ENCODE measurements at regions not wholly inside any gene's neighbourhood (a gene's known extent, or its start where the extent isn't known, plus 50 kb on each side); places are given as distances from the start of the nearest gene placed in this dataset.

DNA sequence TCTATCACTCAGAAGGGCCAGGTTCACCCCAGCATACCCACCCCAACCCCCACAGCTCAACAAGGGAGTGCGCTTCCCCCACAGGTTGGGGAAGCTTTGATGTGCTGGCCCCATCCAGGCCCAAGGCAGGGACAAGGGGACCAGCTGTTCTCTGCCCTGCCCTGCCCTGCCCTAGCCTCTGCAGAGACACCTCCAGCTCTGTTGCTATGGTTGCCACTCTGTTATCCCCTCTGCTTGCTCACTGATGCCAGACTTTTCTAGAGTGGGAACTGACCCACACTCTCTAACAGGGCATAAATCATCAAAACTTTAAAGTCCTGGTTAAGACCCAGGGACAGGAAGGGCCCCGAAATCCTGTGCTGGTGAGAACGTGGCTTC is 50.4 kb upstream of the ENPP7 start:
- intact Hi-C loops (cut with micrococcal nuclease) = no loop called here
- Mint-ChIP-seq H3K27ac (no peak overlapping the region), H3K27me3 (peaks cover 13% of the 10 kb centered on the region), H3K9me3 (no peaks in the 10 kb centered on the region), H3K36me3 (ENCODE audit: low read depth) (no peaks in the 10 kb centered on the region), H3K4me3 (no peak overlapping the region), H3K4me1 (ENCODE audit: low read depth) (no peaks in the 10 kb centered on the region)

DNA sequence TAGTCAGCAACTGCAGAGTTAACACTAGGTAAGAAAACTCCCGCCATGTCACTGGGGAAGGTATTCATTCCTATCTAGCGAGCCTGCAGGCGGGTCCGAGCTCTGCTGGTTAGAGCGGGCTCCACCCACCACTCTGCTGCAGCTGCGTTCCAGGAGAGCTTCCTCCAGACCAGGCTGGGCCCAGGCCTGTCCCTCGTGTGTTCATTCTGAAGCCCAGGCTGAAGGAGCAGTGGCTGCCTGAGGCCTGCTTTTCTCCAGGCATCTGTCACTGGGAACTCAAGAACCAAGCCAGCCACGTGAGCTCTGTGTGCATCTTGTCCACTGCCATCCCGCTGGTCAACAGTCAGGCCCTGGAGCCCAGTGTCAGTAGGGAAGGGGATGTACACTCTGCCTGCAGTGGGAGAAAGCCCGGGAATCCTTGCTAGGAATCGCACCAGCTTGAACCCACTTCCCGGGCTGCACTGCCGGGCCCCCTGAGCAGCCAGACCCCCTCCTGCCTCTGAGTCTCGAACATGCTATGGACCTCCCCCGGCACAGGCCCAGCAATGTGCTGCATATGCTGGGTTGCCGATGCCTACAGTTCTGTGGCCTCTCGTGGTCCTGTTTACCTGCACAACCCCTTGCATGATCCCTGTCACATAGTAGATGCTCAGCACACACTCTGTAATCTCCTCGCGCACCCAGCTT is 51.0 kb upstream of the ENPP7 start:
- H3K4me1 Mint-ChIP-seq (ENCODE audit: low read depth) = no peaks in the 10 kb centered on the region
- H3K36me3 Mint-ChIP-seq (ENCODE audit: low read depth) = no peaks in the 10 kb centered on the region
- intact Hi-C loops (cut with micrococcal nuclease) = no loop called here
- H3K4me3 Mint-ChIP-seq = no peak overlapping the region
- H3K27me3 Mint-ChIP-seq = peaks cover 8% of the 10 kb centered on the region
- H3K27ac Mint-ChIP-seq = no peak overlapping the region
- no peaks in the 10 kb centered on the region for H3K9me3 Mint-ChIP-seq

DNA sequence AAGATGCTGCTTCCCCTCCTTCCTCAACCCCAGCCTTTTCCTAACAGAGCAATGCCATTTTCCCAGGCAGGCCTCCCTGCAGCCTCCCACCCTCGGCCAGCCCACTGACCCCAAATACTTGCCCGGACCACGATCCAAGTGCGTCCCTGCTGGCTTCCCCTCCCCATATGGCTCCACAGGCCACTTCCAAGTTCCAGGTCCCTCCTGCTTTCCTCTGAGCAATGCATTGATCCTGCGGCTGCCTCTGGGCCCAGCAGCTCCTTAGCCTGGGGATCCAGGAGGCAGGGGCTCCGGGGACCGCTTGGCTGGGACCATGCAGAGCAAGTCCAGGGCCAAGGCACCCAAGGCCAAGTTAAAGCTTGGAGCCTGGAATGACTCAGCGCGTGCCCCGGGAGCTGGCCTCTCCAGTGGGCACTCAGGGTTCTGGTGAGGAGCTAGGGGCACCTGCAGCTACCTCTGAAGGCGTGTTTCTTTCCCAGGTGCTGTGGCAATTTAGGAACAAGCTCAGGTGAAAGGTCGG is 51.9 kb upstream of the ENPP7 start:
- intact Hi-C loops (cut with micrococcal nuclease) = no loop called here
- H3K27me3 Mint-ChIP-seq = peaks cover 5% of the 10 kb centered on the region

DNA sequence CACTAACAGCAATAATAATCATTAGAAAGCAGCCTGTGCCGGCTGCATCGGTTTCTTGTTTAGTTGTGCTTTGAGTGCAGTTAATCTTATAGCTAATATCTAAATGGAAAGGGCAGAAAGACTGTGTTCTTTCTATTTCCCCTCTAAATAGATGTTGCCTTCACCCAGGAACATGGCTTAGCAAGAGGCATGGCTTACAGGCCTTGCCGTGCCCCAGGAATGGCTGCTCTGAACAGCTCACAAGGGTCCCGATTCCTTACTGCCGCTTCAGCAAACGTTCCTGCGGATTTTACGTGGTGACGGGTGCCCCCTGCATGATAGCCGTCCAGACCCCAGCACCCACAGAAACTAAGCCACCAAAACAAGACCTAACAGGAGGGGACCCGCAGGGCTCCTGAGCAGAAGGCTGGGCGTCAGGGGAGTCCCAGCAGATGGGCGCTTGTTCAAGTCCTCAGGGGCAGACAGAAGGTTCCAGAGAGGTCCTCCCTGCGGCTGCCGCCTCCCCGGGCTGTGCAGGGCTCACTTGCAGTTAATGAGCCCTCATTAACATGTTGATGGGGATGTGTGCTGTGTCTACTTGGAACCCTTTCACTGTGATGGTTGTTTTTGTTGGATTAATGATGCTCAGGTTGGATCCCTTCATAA is 52.5 kb upstream of the ENPP7 start:
- Mint-ChIP-seq H3K27ac (no peak overlapping the region), H3K36me3 (ENCODE audit: low read depth) (no peaks in the 10 kb centered on the region)

More for the DNA sequence above, 51.9 kb upstream of the ENPP7 start:
- Mint-ChIP-seq H3K9me3 (peaks cover 8% of the 10 kb centered on the region), H3K4me3 (no peak overlapping the region), H3K36me3 (ENCODE audit: low read depth) (no peaks in the 10 kb centered on the region), H3K4me1 (ENCODE audit: low read depth) (no peaks in the 10 kb centered on the region), H3K27ac (no peak overlapping the region)

DNA sequence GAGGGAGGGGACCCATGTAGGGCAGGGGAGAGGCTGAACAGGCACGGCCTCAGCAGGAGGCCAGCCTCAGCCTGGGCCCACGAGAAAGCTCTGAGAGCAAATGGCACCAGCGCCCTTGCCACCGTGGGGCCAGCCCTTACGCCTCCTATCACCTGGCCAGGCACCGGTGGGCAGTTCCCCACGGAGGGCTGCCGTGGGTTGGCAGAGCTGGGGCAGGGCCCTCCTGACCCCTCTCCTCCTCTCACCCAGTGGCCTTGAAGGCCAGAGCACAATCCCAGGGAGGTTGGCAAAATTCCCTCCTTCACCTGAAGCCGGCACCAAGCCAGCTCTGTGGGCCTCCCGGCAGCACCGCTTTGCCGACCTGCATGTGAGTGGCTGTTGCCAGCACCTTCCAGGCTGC is 53.1 kb upstream of the ENPP7 start:
- Mint-ChIP-seq H3K27ac (no peak overlapping the region), H3K4me1 (ENCODE audit: low read depth) (no peaks in the 10 kb centered on the region), H3K27me3 (peaks cover 7% of the 10 kb centered on the region), H3K4me3 (no peak overlapping the region), H3K9me3 (peaks cover 20% of the 10 kb centered on the region), H3K36me3 (ENCODE audit: low read depth) (no peaks in the 10 kb centered on the region)
- intact Hi-C loops (cut with micrococcal nuclease) = no loop called here

More for the DNA sequence above, 52.5 kb upstream of the ENPP7 start:
- Mint-ChIP-seq H3K4me1 (ENCODE audit: low read depth) (no peaks in the 10 kb centered on the region), H3K27me3 (peaks cover 5% of the 10 kb centered on the region), H3K9me3 (peaks cover 14% of the 10 kb centered on the region), H3K4me3 (no peak overlapping the region)
- intact Hi-C loops (cut with micrococcal nuclease) = no loop called here

DNA sequence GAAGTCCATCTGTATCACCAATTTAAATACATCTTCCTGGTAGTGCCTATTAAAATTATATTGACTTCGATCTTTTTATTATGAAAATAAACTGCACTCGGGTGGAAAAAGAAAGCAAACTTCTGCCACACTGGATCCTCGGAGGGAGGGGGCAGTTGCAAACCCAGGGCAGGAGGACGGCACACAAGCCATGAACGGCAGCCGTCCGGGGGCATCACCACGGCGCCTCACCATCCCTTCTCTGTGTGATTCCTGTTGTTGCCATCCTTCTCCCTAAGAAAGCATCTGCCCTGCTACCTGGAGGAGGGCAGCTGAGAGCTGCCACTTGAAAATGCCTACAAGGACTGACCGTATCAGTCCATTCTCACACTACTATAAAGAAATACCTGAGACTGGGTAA is 53.9 kb upstream of the ENPP7 start:
- Mint-ChIP-seq H3K9me3 (peaks cover 23% of the 10 kb centered on the region), H3K4me3 (no peak overlapping the region), H3K4me1 (ENCODE audit: low read depth) (no peaks in the 10 kb centered on the region), H3K27me3 (peaks cover 10% of the 10 kb centered on the region), H3K36me3 (ENCODE audit: low read depth) (no peaks in the 10 kb centered on the region), H3K27ac (no peak overlapping the region)
- intact Hi-C loops (cut with micrococcal nuclease) = no loop called here

DNA sequence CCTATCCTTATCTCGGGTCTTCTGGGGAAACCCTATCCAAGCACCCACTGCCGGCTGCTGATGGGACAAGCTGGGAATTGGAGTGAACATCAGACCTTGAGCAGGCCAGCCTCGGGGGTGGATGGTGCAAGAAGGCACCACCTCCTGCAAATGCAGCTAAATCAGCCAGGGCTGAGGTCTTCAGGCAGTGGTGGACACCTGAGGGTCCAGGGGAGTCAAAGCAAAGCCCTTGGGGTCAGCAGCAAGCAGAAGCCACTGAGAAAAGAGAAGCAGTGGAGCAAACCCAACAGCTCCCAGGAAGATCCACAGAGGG is 55.4 kb upstream of the ENPP7 start:
- Mint-ChIP-seq H3K4me1 (ENCODE audit: low read depth) (no peaks in the 10 kb centered on the region), H3K27me3 (peaks cover 14% of the 10 kb centered on the region)
- intact Hi-C loops (cut with micrococcal nuclease) = no loop called here

DNA sequence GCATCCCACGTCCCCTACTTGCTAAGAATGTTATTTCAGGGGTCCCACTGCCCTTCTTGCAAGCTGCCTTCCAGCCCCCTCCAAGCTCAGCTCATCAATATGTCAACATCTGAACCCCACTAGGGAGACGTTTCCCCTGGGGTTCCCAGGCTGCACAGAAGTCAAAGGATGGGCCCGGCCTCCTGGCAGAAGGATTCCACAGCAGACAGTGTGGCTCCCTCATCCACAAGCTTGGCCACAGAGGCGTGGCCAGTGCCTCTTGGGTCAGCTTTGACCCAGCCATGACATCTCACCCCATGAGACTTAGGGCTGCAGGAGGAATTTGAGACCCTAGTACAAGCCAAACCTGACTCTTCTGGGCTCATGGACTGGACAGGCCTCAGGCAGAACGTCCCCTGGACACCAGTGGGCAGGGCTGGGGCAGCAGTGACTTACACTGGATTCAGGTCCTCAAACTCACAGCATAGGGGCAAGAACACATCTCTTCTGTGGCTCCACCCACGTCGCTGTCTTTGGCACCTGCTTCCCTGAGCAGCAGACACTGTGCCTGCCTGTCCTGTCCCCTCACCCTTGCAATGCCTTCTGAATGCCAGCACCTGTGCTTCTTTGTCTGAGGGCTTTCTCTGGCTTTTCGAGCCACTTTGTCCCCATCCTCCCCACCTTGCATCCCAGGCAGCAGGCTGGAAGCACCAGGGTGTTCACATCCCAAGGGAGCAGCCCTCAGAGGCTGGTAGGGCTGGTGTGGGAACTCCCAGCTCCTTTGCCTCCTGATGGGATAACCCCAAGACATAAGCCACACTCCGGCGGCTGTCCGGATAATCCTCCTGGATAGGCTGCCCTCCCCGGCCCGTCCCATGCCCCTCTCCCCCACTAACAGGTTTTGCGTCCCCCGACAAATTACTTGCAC is 56.0 kb upstream of the ENPP7 start:
- H3K27ac Mint-ChIP-seq = no peak overlapping the region
- H3K9me3 Mint-ChIP-seq = peaks cover 23% of the 10 kb centered on the region
- H3K4me1 Mint-ChIP-seq (ENCODE audit: low read depth) = no peaks in the 10 kb centered on the region
- no peak overlapping the region for H3K4me3 Mint-ChIP-seq
- intact Hi-C loops (cut with micrococcal nuclease) = no loop called here
- peaks cover 15% of the 10 kb centered on the region for H3K27me3 Mint-ChIP-seq
- no peaks in the 10 kb centered on the region for H3K36me3 Mint-ChIP-seq (ENCODE audit: low read depth)

More for the DNA sequence above, 55.4 kb upstream of the ENPP7 start:
- Mint-ChIP-seq H3K4me3 (no peak overlapping the region), H3K9me3 (peaks cover 23% of the 10 kb centered on the region), H3K27ac (no peak overlapping the region), H3K36me3 (ENCODE audit: low read depth) (no peaks in the 10 kb centered on the region)

DNA sequence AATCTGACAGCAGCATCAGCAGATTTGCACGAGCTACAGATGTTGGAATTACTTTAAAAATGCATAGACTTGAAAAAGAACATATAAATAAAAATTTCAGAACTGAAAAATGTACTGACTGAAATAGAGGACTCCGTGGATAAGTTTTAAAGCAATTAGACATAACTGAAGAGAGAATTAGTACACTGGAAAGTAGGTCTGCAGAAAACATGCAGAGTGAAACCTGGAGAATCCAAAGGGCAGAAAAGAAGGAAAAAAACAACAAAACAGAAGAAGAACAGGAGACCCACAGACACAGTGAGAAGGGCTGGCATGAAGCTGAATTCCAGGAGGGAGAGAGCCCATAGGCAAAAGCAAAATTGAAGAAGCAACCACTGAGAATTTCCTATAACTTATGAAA is 57.2 kb upstream of the ENPP7 start:
- Mint-ChIP-seq H3K27ac (no peak overlapping the region), H3K36me3 (ENCODE audit: low read depth) (no peaks in the 10 kb centered on the region), H3K27me3 (peaks cover 16% of the 10 kb centered on the region), H3K4me3 (no peak overlapping the region), H3K9me3 (peaks cover 23% of the 10 kb centered on the region), H3K4me1 (ENCODE audit: low read depth) (no peaks in the 10 kb centered on the region)
- intact Hi-C loops (cut with micrococcal nuclease) = no loop called here

DNA sequence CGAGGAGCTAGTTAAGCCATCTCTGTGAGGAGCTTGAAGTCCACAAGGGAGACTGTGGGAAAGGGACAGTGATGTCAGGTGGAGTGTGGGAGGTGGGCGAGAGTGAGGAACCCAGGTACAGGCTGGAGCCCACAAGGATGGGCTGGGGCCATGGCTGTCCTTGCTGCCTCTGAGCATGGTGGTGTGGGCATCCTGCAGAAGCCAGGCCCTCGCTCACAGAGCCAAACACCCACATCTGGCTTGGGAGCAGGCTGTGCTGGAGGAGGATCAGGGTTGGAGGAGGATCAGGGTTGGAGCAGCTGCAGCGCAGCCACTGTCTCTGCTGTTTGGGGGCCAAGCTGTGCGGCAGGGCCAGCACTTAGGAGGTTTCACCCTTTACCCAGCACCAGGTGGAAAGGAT is 58.2 kb upstream of the ENPP7 start:
- peaks cover 17% of the 10 kb centered on the region for H3K27me3 Mint-ChIP-seq
- intact Hi-C loops (cut with micrococcal nuclease) = no loop called here
- H3K36me3 Mint-ChIP-seq (ENCODE audit: low read depth) = no peaks in the 10 kb centered on the region
- no peak overlapping the region for H3K27ac Mint-ChIP-seq
- peaks cover 23% of the 10 kb centered on the region for H3K9me3 Mint-ChIP-seq
- H3K4me1 Mint-ChIP-seq (ENCODE audit: low read depth) = no peaks in the 10 kb centered on the region
- H3K4me3 Mint-ChIP-seq = no peak overlapping the region

DNA sequence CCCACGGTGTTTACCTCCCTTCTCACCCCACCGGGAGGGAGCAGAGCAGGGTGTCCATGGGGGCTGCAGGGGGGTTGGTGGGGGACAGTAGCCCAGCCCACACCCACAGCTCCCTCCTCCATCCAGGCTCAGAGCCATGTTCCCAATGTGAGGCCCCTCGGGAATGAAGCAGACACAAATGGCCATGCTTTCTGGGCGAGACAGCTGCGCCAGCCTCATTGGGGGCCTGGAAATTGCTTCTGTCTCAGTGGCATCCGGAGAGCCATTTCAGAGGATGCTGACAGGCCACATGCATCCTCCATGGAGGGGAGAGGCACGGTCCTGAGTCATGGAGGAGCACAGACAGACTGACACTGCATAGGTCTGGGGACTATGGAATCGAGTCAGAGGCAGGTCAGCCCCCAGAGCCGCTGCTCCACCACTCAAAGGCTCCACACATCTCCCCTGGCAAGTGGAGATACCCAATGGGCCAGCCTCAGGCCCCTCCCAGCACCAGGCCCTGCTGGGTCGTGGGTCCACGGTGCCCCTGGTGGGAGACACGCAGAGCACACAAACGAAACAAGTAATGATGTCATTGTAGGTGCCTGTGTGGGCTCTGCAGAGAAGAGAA is 59.6 kb upstream of the ENPP7 start:
- no peaks in the 10 kb centered on the region for H3K4me1 Mint-ChIP-seq (ENCODE audit: low read depth)
- H3K27ac Mint-ChIP-seq = no peak overlapping the region
- H3K4me3 Mint-ChIP-seq = no peak overlapping the region
- intact Hi-C loops (cut with micrococcal nuclease) = no loop called here
- peaks cover 23% of the 10 kb centered on the region for H3K27me3 Mint-ChIP-seq
- peaks cover 23% of the 10 kb centered on the region for H3K9me3 Mint-ChIP-seq
- H3K36me3 Mint-ChIP-seq (ENCODE audit: low read depth) = no peaks in the 10 kb centered on the region

DNA sequence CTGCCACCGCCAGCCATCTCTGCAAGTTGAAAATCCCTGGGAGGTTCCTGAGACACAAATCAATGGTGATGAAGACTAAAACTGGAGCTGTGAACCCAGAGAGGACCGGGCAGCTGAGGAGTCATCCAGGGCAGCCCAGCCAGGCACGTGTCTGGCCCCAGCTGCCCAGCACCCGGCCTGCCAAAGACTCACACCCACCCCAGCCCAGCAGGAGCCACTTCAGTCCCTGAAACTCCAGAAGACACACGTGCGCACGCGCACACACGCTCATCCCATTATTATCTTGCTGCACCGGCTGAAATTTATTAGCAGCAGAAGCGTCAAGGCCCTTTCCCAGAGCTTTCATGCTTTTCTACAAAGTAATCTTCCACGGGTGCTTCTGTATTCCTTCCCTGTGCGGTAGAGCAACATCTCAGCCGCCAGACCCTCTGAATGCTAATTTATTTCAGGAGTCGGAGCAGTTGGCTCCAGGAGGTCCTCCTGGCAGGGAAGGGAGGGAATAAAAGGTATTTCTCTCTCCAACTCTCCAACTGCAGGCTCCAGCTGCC is 59.8 kb upstream of the RBFOX3 start:
- Mint-ChIP-seq H3K27me3 (peaks cover 25% of the 10 kb centered on the region), H3K4me1 (ENCODE audit: low read depth) (no peaks in the 10 kb centered on the region), H3K36me3 (ENCODE audit: low read depth) (no peaks in the 10 kb centered on the region), H3K27ac (no peak overlapping the region), H3K9me3 (peaks cover 23% of the 10 kb centered on the region), H3K4me3 (no peak overlapping the region)
- intact Hi-C loops (cut with micrococcal nuclease) = no loop called here

DNA sequence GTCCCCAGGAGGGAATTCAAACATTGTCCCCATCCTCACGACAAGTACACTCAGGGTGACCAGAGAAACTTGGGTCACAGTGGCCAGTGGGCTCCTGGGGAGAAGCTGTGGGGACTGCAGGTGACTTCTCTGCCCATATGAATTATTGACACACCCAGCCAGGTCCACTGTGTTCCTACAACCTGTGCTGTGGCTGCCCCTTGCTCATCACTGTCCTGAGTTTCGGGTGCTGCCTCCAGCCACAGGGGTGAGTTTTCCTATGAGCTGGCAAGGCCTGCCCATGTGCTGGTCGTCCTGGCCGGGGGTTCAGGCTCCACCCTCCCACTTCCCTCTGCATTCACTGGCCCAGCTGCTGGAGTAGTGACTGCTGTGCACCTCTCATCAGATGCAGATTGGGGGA is 59.0 kb upstream of the RBFOX3 start:
- H3K27me3 Mint-ChIP-seq = peaks cover 32% of the 10 kb centered on the region
- intact Hi-C loops (cut with micrococcal nuclease) = no loop called here
- no peak overlapping the region for H3K4me3 Mint-ChIP-seq
- peaks cover 23% of the 10 kb centered on the region for H3K9me3 Mint-ChIP-seq
- no peaks in the 10 kb centered on the region for H3K36me3 Mint-ChIP-seq (ENCODE audit: low read depth)
- no peak overlapping the region for H3K27ac Mint-ChIP-seq
- no peaks in the 10 kb centered on the region for H3K4me1 Mint-ChIP-seq (ENCODE audit: low read depth)

All from dendritic cell treated with granulocyte-macrophage colony-stimulating factor and Interleukin-4, amounts not matched to agents 40 ng/mL and 50 ng/mL, for 4 days (primary cell).